ENCODE measurements at regions not wholly inside any gene's neighbourhood (a gene's known extent, or its start where the extent isn't known, plus 50 kb on each side); places are given as distances from the start of the nearest gene placed in this dataset.

- no peak for DNase-seq
- in situ Hi-C loops (cut with MboI; ENCODE audit: low pct_ligation_motif_present in 1 of 4, low pct_unique_long_range_greater_than_20kb in 1 of 4, low sequenced_read_pairs in 3 of 4) = no loop called here
- Histone ChIP-seq H3K36me3 (no peaks in the 10 kb centered on the region), H3K4me1 (no peaks in the 10 kb centered on the region), H3K9me3 (peaks cover 4 to 7% of the 10 kb centered on the region in 2 donors), H3K27ac (no peak overlapping the region), H3K4me3 (no peak overlapping the region), H3K27me3 (no peaks in the 10 kb centered on the region)
- no peak for TF ChIP-seq POLR2AphosphoS5 (IDR thresholded peaks at IDR 0.05)
- TF ChIP-seq POLR2A (IDR thresholded peaks at IDR 0.05) = no peak
- no peak for TF ChIP-seq EP300 (IDR thresholded peaks at IDR 0.05; ENCODE audit: low read depth)
- TF ChIP-seq CTCF (IDR thresholded peaks at IDR 0.05) = no peak
- intact Hi-C loops (cut with DNase I; ENCODE audit: low total_unique reads) = no loop called here
- 80 to 88% methylated on average over 5 to 6 of the region's 6 CpGs for WGBS, 2 donors (ENCODE audit: low coverage in 1 of 2)
Measured at GRCh38 chr1:56339786-56340465, 239.4 kb downstream of the PLPP3 start.

GRCh38 chr1:56339093-56339492 is 240.3 kb downstream of the PLPP3 start:
- Histone ChIP-seq H3K27ac (no peak overlapping the region), H3K4me1 (no peaks in the 10 kb centered on the region), H3K36me3 (no peaks in the 10 kb centered on the region), H3K27me3 (no peaks in the 10 kb centered on the region), H3K4me3 (no peak overlapping the region), H3K9me3 (peaks cover 3 to 4% of the 10 kb centered on the region in 2 donors)
- intact Hi-C loops (cut with DNase I; ENCODE audit: low total_unique reads) (no loop called here), in situ Hi-C loops (cut with MboI; ENCODE audit: low pct_ligation_motif_present in 1 of 4, low pct_unique_long_range_greater_than_20kb in 1 of 4, low sequenced_read_pairs in 3 of 4) (no loop called here)
- no peak for DNase-seq
- WGBS, 2 donors (ENCODE audit: low coverage in 1 of 2) = 88 to 89% methylated on average over 1 of the region's 1 CpG
- no peak for TF ChIP-seq POLR2AphosphoS5 (IDR thresholded peaks at IDR 0.05)
- TF ChIP-seq EP300 (IDR thresholded peaks at IDR 0.05; ENCODE audit: low read depth) = no peak
- no peak for TF ChIP-seq POLR2A (IDR thresholded peaks at IDR 0.05)

- H3K36me3 ChIP-seq = no peaks in the 10 kb centered on the region
- H3K4me3 ChIP-seq = no peak overlapping the region
- WGBS, 2 donors (ENCODE audit: low coverage in 1 of 2) = 77 to 94% methylated on average over 2 of the region's 2 CpGs
- DNase-seq = no peak
- intact Hi-C loops (cut with DNase I; ENCODE audit: low total_unique reads) (no loop called here), in situ Hi-C loops (cut with MboI; ENCODE audit: low pct_ligation_motif_present in 1 of 4, low pct_unique_long_range_greater_than_20kb in 1 of 4, low sequenced_read_pairs in 3 of 4) (no loop called here)
- no peak overlapping the region for H3K27ac ChIP-seq
- H3K27me3 ChIP-seq = no peaks in the 10 kb centered on the region
- H3K4me1 ChIP-seq = no peaks in the 10 kb centered on the region
- no peaks in the 10 kb centered on the region for H3K9me3 ChIP-seq
- no peak for TF ChIP-seq POLR2A (IDR thresholded peaks at IDR 0.05)
- TF ChIP-seq EP300 (IDR thresholded peaks at IDR 0.05; ENCODE audit: low read depth) = no peak
- no peak for TF ChIP-seq POLR2AphosphoS5 (IDR thresholded peaks at IDR 0.05)
- TF ChIP-seq CTCF (IDR thresholded peaks at IDR 0.05) = no peak
Measured at GRCh38 chr1:56336982-56337381, 242.4 kb downstream of the PLPP3 start.

- Histone ChIP-seq H3K36me3 (no peaks in the 10 kb centered on the region), H3K9me3 (no peaks in the 10 kb centered on the region), H3K27ac (no peak overlapping the region), H3K4me3 (no peak overlapping the region), H3K4me1 (no peaks in the 10 kb centered on the region), H3K27me3 (no peaks in the 10 kb centered on the region)
- TF ChIP-seq POLR2A (IDR thresholded peaks at IDR 0.05) = no peak
- TF ChIP-seq CTCF (IDR thresholded peaks at IDR 0.05) = no peak
- TF ChIP-seq POLR2AphosphoS5 (IDR thresholded peaks at IDR 0.05) = no peak
- no peak for TF ChIP-seq EP300 (IDR thresholded peaks at IDR 0.05; ENCODE audit: low read depth)
- no peak for DNase-seq
- 85 to 100% methylated on average over 1 of the region's 1 CpG for WGBS, 2 donors (ENCODE audit: low coverage in 1 of 2)
- in situ Hi-C loops (cut with MboI; ENCODE audit: low pct_ligation_motif_present in 1 of 4, low pct_unique_long_range_greater_than_20kb in 1 of 4, low sequenced_read_pairs in 3 of 4) = no loop called here
- intact Hi-C loops (cut with DNase I; ENCODE audit: low total_unique reads) = no loop called here
Measured at GRCh38 chr1:56335394-56335793, 244.0 kb downstream of the PLPP3 start.

- Histone ChIP-seq H3K27ac (no peak overlapping the region), H3K36me3 (no peaks in the 10 kb centered on the region), H3K4me1 (no peaks in the 10 kb centered on the region), H3K9me3 (no peaks in the 10 kb centered on the region), H3K27me3 (no peaks in the 10 kb centered on the region), H3K4me3 (no peak overlapping the region)
- intact Hi-C loops (cut with DNase I; ENCODE audit: low total_unique reads) = no loop called here
- in situ Hi-C loops (cut with MboI; ENCODE audit: low pct_ligation_motif_present in 1 of 4, low pct_unique_long_range_greater_than_20kb in 1 of 4, low sequenced_read_pairs in 3 of 4) = no loop called here
- DNase-seq = no peak
- WGBS, 2 donors (ENCODE audit: low coverage in 1 of 2) = 83% methylated on average over 2 of the region's 2 CpGs; no CpG with 5 or more reads in 1 of the 2 donors
- TF ChIP-seq POLR2A (IDR thresholded peaks at IDR 0.05) (no peak), CTCF (IDR thresholded peaks at IDR 0.05) (no peak), EP300 (IDR thresholded peaks at IDR 0.05; ENCODE audit: low read depth) (no peak), POLR2AphosphoS5 (IDR thresholded peaks at IDR 0.05) (no peak)
Measured at GRCh38 chr1:56334047-56334446, 245.3 kb downstream of the PLPP3 start.
